Activated CD8-positive, alpha-beta memory T cell treated with anti-CD3 and anti-CD28 coated beads for 36 hours (primary cell): ENCODE measurements at regions not wholly inside any gene's neighbourhood (a gene's known extent, or its start where the extent isn't known, plus 50 kb on each side); places are given as distances from the start of the nearest gene placed in this dataset.

Experiments used
- CTCF ChIA-PET: fragments of 350-600 bp; sonication (Branson Sonifier 250); formaldehyde crosslinking; loops from one replicate; lab custom pipeline; 2021; ENCODE audit warnings: antibody characterized with exemption; lab: Charles Lee
- POLR2A ChIA-PET: fragments of 350-600 bp; sonication (Branson Sonifier 250); formaldehyde crosslinking; loops from one replicate; lab custom pipeline; 2021; ENCODE audit warnings: antibody characterized with exemption; lab: Charles Lee

GRCh38 chr5:2471152-2471879 lies 280.2 kb downstream of the IRX2 start:
- POLR2A ChIA-PET, result no interaction called here
- CTCF ChIA-PET, result no interaction called here

GRCh38 chr5:2466966-2467365 lies 284.5 kb downstream of the IRX2 start:
- ChIA-PET CTCF (no interaction called here), POLR2A (no interaction called here)

GRCh38 chr5:2465383-2465782 lies 286.1 kb downstream of the IRX2 start:
- POLR2A ChIA-PET, result no interaction called here
- CTCF ChIA-PET, result no interaction called here

GRCh38 chr5:2464141-2464540 lies 287.3 kb downstream of the IRX2 start:
- POLR2A ChIA-PET, result no interaction called here
- CTCF ChIA-PET, result no interaction called here

- CTCF ChIA-PET, result no interaction called here
- POLR2A ChIA-PET, result interaction anchor here (0.6 kb wide), 1 partner anchor 14 kb away, joined by 3 read pairs; no protein-coding TSS in a partner anchor
Measured at GRCh38 chr5:2461701-2462691, 289.5 kb downstream of the IRX2 start.

- ChIA-PET POLR2A (no interaction called here), CTCF (no interaction called here)
Measured at GRCh38 chr5:2460098-2460497, 291.4 kb downstream of the IRX2 start.

- ChIA-PET CTCF (no interaction called here), POLR2A (no interaction called here)
Measured at GRCh38 chr5:2459251-2459650, 292.2 kb downstream of the IRX2 start.

- CTCF ChIA-PET, result no interaction called here
- POLR2A ChIA-PET, result no interaction called here
Measured at GRCh38 chr5:2455878-2456277, 295.6 kb downstream of the IRX2 start.

- ChIA-PET POLR2A (no interaction called here), CTCF (no interaction called here)
Measured at GRCh38 chr5:2454876-2455275, 296.6 kb downstream of the IRX2 start.

GRCh38 chr5:2453781-2454180 lies 297.7 kb downstream of the IRX2 start:
- CTCF ChIA-PET, result no interaction called here
- POLR2A ChIA-PET, result no interaction called here

- ChIA-PET POLR2A (no interaction called here), CTCF (no interaction called here)
Measured at GRCh38 chr5:2451100-2451499, 300.4 kb downstream of the IRX2 start.

GRCh38 chr5:2442496-2443354 lies 308.8 kb downstream of the IRX2 start:
- CTCF ChIA-PET, result no interaction called here
- POLR2A ChIA-PET, result no interaction called here

GRCh38 chr5:2441495-2442180 lies 309.8 kb downstream of the IRX2 start:
- CTCF ChIA-PET, result no interaction called here
- POLR2A ChIA-PET, result no interaction called here

GRCh38 chr5:2439608-2440007 lies 311.9 kb downstream of the IRX2 start:
- ChIA-PET CTCF (no interaction called here), POLR2A (no interaction called here)

- ChIA-PET POLR2A (no interaction called here), CTCF (no interaction called here)
Measured at GRCh38 chr5:2433086-2433485, 318.4 kb downstream of the IRX2 start.

- POLR2A ChIA-PET, result no interaction called here
- CTCF ChIA-PET, result no interaction called here
Measured at GRCh38 chr5:2432076-2432920, 319.2 kb downstream of the IRX2 start.

GRCh38 chr5:2430606-2431005 lies 320.9 kb downstream of the IRX2 start:
- POLR2A ChIA-PET, result no interaction called here

GRCh38 chr5:2427983-2428382 lies 323.5 kb downstream of the IRX2 start:
- ChIA-PET CTCF (no interaction called here), POLR2A (no interaction called here)

More at GRCh38 chr5:2430606-2431005, 320.9 kb downstream of the IRX2 start:
- CTCF ChIA-PET, result no interaction called here
